ENCODE measurements at regions not wholly inside any gene's neighbourhood (a gene's known extent, or its start where the extent isn't known, plus 50 kb on each side); places are given as distances from the start of the nearest gene placed in this dataset.

DNA sequence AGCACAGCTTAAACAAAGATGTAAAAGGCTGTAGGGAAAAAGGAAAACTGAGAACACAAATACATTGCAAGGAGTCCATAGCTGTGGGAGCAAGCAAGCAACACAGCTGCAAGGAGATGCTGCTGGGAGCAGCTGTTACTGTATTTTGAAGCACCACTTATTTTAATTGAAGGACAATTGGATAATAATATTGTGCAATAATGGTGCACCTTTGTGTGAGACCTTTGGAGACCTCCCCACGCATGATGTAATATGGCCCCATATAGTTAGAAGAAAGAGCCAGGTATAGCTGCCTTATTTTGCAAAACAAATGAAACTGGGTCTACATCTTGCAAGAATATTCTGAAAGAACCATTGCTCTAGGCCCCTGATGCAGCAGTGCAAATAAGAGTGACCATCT is 191.1 kb upstream of the KIRREL3 start:
- Histone ChIP-seq H3K27me3 (ENCODE audit: low read depth, low read length) (no peaks in the 10 kb centered on the region), H3K9me3 (ENCODE audit: control insufficient read depth in 1 of 2, low read length in 2 of 2) (no peaks in the 10 kb centered on the region), H3K27ac (ENCODE audit: low read length) (no peak overlapping the region), H3K4me1 (ENCODE audit: control insufficient read depth in 1 of 2, insufficient read depth in 2 of 2, low read length in 2 of 2) (no peaks in the 10 kb centered on the region), H3K36me3 (ENCODE audit: control insufficient read depth in 1 of 2, insufficient read depth in 2 of 2, low read length in 2 of 2) (no peaks in the 10 kb centered on the region), H3K4me3 (ENCODE audit: low read depth in 1 of 2, low read length in 2 of 2) (no peak overlapping the region)

- no peaks in the 10 kb centered on the region for H3K36me3 ChIP-seq (ENCODE audit: control insufficient read depth in 1 of 2, insufficient read depth in 2 of 2, low read length in 2 of 2)
- H3K27me3 ChIP-seq (ENCODE audit: low read depth, low read length), result no peaks in the 10 kb centered on the region
- H3K4me3 ChIP-seq (ENCODE audit: low read depth in 1 of 2, low read length in 2 of 2), result no peak overlapping the region
- no peaks in the 10 kb centered on the region for H3K4me1 ChIP-seq (ENCODE audit: control insufficient read depth in 1 of 2, insufficient read depth in 2 of 2, low read length in 2 of 2)
- H3K9me3 ChIP-seq (ENCODE audit: control insufficient read depth in 1 of 2, low read length in 2 of 2), result no peaks in the 10 kb centered on the region
- no peak overlapping the region for H3K27ac ChIP-seq (ENCODE audit: low read length)
Observed at GRCh38 chr11:127191261-127191660, 190.7 kb upstream of the KIRREL3 start.

DNA sequence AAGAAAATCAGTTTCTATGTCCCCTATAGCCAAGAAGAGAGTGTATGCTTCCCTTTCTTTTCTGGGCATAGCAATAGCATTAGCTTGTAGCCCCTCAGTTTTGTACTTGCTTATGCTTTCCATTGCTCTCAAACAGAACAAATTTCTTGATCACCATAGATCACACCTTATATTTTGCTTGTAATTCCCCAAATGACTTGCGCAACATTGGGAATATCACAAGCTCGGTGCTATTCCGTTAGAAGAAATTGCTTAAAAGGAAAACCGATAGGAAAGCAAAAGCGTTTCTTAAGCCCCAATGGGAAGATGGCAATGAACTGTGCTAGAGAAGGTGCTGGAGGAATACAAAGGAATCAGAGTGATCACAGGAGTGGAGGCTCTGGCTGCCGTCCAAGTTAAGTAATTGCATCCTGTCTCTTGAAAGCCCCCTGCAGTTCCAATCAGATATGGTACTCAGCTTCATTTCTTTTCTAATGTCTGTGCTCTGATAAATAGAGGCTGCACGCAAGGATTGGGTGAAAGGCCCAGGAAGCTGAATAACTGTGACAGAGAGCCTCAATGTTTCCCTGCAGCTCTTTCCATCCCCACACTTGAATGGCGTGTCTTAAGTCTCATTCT is 182.1 kb upstream of the KIRREL3 start:
- no peak overlapping the region for H3K27ac ChIP-seq (ENCODE audit: low read length)
- no peaks in the 10 kb centered on the region for H3K27me3 ChIP-seq (ENCODE audit: low read depth, low read length)
- no peaks in the 10 kb centered on the region for H3K9me3 ChIP-seq (ENCODE audit: control insufficient read depth in 1 of 2, low read length in 2 of 2)
- no peak overlapping the region for H3K4me3 ChIP-seq (ENCODE audit: low read depth in 1 of 2, low read length in 2 of 2)
- H3K36me3 ChIP-seq (ENCODE audit: control insufficient read depth in 1 of 2, insufficient read depth in 2 of 2, low read length in 2 of 2), result no peaks in the 10 kb centered on the region
- no peaks in the 10 kb centered on the region for H3K4me1 ChIP-seq (ENCODE audit: control insufficient read depth in 1 of 2, insufficient read depth in 2 of 2, low read length in 2 of 2)

- Histone ChIP-seq H3K27me3 (ENCODE audit: low read depth, low read length) (no peaks in the 10 kb centered on the region), H3K27ac (ENCODE audit: low read length) (no peak overlapping the region), H3K4me3 (ENCODE audit: low read depth in 1 of 2, low read length in 2 of 2) (no peak overlapping the region), H3K4me1 (ENCODE audit: control insufficient read depth in 1 of 2, insufficient read depth in 2 of 2, low read length in 2 of 2) (no peaks in the 10 kb centered on the region), H3K9me3 (ENCODE audit: control insufficient read depth in 1 of 2, low read length in 2 of 2) (no peaks in the 10 kb centered on the region), H3K36me3 (ENCODE audit: control insufficient read depth in 1 of 2, insufficient read depth in 2 of 2, low read length in 2 of 2) (no peaks in the 10 kb centered on the region)
Observed at GRCh38 chr11:127157225-127157624, 156.7 kb upstream of the KIRREL3 start.

DNA sequence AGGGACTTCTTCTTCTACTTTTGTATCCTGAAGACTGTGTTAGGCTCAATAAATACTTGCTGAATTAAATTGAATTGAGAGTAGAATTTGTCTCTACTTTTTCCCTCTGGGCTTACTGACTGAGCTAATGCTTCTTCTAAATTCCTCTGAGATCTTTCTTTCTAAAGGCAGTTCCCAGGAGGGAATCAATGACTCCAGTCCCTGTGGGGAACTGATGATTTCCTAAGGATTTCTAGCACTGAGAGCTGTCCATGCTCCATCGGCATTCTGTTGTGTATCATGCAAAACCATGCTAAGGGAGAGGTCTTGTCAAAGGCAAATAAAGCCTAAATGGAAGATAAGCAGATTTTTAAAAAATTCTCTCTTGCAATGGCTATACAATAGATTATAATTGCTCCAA is 148.8 kb upstream of the KIRREL3 start:
- no peak overlapping the region for H3K4me3 ChIP-seq (ENCODE audit: low read depth in 1 of 2, low read length in 2 of 2)
- H3K4me1 ChIP-seq (ENCODE audit: control insufficient read depth in 1 of 2, insufficient read depth in 2 of 2, low read length in 2 of 2), result no peaks in the 10 kb centered on the region
- H3K27ac ChIP-seq (ENCODE audit: low read length), result no peak overlapping the region
- H3K27me3 ChIP-seq (ENCODE audit: low read depth, low read length), result no peaks in the 10 kb centered on the region
- H3K36me3 ChIP-seq (ENCODE audit: control insufficient read depth in 1 of 2, insufficient read depth in 2 of 2, low read length in 2 of 2), result no peaks in the 10 kb centered on the region
- H3K9me3 ChIP-seq (ENCODE audit: control insufficient read depth in 1 of 2, low read length in 2 of 2), result no peaks in the 10 kb centered on the region

- H3K27me3 ChIP-seq (ENCODE audit: low read depth, low read length), result no peaks in the 10 kb centered on the region
- H3K4me3 ChIP-seq (ENCODE audit: low read depth in 1 of 2, low read length in 2 of 2), result no peak overlapping the region
- no peaks in the 10 kb centered on the region for H3K36me3 ChIP-seq (ENCODE audit: control insufficient read depth in 1 of 2, insufficient read depth in 2 of 2, low read length in 2 of 2)
- no peaks in the 10 kb centered on the region for H3K4me1 ChIP-seq (ENCODE audit: control insufficient read depth in 1 of 2, insufficient read depth in 2 of 2, low read length in 2 of 2)
- no peaks in the 10 kb centered on the region for H3K9me3 ChIP-seq (ENCODE audit: control insufficient read depth in 1 of 2, low read length in 2 of 2)
- H3K27ac ChIP-seq (ENCODE audit: low read length), result no peak overlapping the region
Observed at GRCh38 chr11:127143251-127143650, 142.7 kb upstream of the KIRREL3 start.

- Histone ChIP-seq H3K9me3 (ENCODE audit: control insufficient read depth in 1 of 2, low read length in 2 of 2) (no peaks in the 10 kb centered on the region), H3K36me3 (ENCODE audit: control insufficient read depth in 1 of 2, insufficient read depth in 2 of 2, low read length in 2 of 2) (no peaks in the 10 kb centered on the region), H3K4me1 (ENCODE audit: control insufficient read depth in 1 of 2, insufficient read depth in 2 of 2, low read length in 2 of 2) (no peaks in the 10 kb centered on the region), H3K27me3 (ENCODE audit: low read depth, low read length) (no peaks in the 10 kb centered on the region), H3K27ac (ENCODE audit: low read length) (no peak overlapping the region), H3K4me3 (ENCODE audit: low read depth in 1 of 2, low read length in 2 of 2) (no peak overlapping the region)
Observed at GRCh38 chr11:127138613-127139012, 138.0 kb upstream of the KIRREL3 start.

DNA sequence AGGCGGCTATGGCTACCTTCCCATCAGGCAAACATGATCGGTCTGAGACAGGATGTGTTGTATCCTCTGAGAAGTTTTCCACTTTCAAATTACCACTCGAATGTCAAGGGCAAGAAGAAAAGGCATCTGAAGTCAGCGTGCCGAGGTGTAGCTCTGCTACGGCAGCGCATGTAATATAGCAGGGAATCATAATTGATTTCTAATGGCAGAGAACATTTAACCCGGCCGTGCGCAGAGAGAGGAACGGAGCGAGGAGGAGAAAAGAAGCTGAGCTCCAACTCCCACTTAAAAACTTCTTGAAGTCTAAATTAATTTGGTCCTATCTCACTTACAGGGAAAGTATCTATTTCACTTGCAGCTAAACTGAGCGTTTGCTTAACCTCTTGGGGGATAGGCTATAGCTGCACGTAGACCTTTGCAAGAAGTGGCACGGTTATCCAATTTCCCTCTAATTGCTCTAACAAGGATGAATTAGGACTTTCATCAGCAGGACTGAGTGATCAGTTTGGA is 137.3 kb upstream of the KIRREL3 start:
- Histone ChIP-seq H3K4me3 (ENCODE audit: low read depth in 1 of 2, low read length in 2 of 2) (no peak overlapping the region), H3K4me1 (ENCODE audit: control insufficient read depth in 1 of 2, insufficient read depth in 2 of 2, low read length in 2 of 2) (no peaks in the 10 kb centered on the region), H3K27me3 (ENCODE audit: low read depth, low read length) (no peaks in the 10 kb centered on the region), H3K9me3 (ENCODE audit: control insufficient read depth in 1 of 2, low read length in 2 of 2) (no peaks in the 10 kb centered on the region), H3K36me3 (ENCODE audit: control insufficient read depth in 1 of 2, insufficient read depth in 2 of 2, low read length in 2 of 2) (no peaks in the 10 kb centered on the region), H3K27ac (ENCODE audit: low read length) (no peak overlapping the region)

DNA sequence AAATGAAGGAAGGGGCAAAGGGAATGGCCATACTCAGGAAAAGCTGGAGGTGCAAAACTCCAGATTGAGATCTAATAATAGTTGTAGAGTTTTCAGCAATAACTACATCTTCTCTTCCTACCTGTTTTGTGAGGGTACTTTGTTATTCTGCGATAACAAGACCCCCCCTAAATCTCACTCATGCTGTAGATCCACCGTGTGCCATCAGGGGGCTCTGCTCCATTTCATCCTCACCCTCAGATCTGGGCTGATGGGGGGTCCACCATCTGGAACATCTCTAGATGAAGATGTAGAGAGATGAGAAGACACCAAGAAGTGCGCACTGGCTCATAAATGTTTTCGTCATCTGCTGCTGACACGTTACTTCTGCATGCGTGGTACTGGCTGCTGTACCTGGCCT is 135.9 kb upstream of the KIRREL3 start:
- H3K4me3 ChIP-seq (ENCODE audit: low read depth in 1 of 2, low read length in 2 of 2), result no peak overlapping the region
- H3K27me3 ChIP-seq (ENCODE audit: low read depth, low read length), result no peaks in the 10 kb centered on the region
- no peaks in the 10 kb centered on the region for H3K36me3 ChIP-seq (ENCODE audit: control insufficient read depth in 1 of 2, insufficient read depth in 2 of 2, low read length in 2 of 2)
- no peaks in the 10 kb centered on the region for H3K9me3 ChIP-seq (ENCODE audit: control insufficient read depth in 1 of 2, low read length in 2 of 2)
- H3K4me1 ChIP-seq (ENCODE audit: control insufficient read depth in 1 of 2, insufficient read depth in 2 of 2, low read length in 2 of 2), result no peaks in the 10 kb centered on the region
- no peak overlapping the region for H3K27ac ChIP-seq (ENCODE audit: low read length)

GRCh38 chr11:127135256-127135655 is 134.7 kb upstream of the KIRREL3 start:
- Histone ChIP-seq H3K27me3 (ENCODE audit: low read depth, low read length) (no peaks in the 10 kb centered on the region), H3K4me1 (ENCODE audit: control insufficient read depth in 1 of 2, insufficient read depth in 2 of 2, low read length in 2 of 2) (no peaks in the 10 kb centered on the region), H3K36me3 (ENCODE audit: control insufficient read depth in 1 of 2, insufficient read depth in 2 of 2, low read length in 2 of 2) (no peaks in the 10 kb centered on the region), H3K4me3 (ENCODE audit: low read depth in 1 of 2, low read length in 2 of 2) (no peak overlapping the region), H3K27ac (ENCODE audit: low read length) (no peak overlapping the region), H3K9me3 (ENCODE audit: control insufficient read depth in 1 of 2, low read length in 2 of 2) (no peaks in the 10 kb centered on the region)

DNA sequence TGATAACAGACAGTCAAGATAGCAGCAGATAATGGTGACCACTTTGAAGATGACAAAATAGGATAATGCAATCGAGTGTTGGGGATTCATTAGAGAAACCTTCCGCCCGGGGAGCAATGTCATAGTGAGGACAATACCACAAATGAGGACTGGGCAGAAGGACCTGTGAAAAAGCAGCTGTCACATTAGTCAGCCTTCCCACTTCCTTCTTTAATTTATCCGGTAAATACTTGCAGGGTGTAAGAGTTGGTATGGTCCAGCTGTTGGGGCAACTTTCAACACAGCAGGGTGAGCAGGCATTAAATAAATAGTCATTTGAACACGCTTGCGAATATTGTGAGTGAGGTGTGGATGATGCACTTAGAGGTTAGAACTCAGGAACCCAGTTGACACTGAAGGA is 132.5 kb upstream of the KIRREL3 start:
- H3K4me1 ChIP-seq (ENCODE audit: control insufficient read depth in 1 of 2, insufficient read depth in 2 of 2, low read length in 2 of 2), result no peaks in the 10 kb centered on the region
- H3K4me3 ChIP-seq (ENCODE audit: low read depth in 1 of 2, low read length in 2 of 2), result no peak overlapping the region
- H3K27me3 ChIP-seq (ENCODE audit: low read depth, low read length), result no peaks in the 10 kb centered on the region
- H3K36me3 ChIP-seq (ENCODE audit: control insufficient read depth in 1 of 2, insufficient read depth in 2 of 2, low read length in 2 of 2), result no peaks in the 10 kb centered on the region
- no peaks in the 10 kb centered on the region for H3K9me3 ChIP-seq (ENCODE audit: control insufficient read depth in 1 of 2, low read length in 2 of 2)
- no peak overlapping the region for H3K27ac ChIP-seq (ENCODE audit: low read length)

DNA sequence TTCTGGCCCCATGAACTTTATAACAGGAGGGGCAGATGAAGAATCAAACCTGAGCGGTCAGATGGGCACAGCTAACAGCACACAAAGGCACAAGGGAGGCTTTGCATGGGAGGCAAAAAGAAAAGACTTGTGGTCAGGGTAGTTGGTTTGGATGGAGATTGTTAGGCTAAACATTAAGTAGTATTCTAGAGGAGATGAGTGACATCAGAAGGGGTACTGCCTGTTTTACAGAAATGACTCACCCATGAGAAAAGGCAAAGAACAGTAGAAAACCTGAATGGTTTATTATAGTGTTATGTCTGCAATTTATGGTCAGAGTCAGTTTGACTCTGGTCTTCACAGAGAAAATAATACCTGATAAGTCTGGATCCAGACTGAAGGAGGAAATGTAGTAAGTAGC is 129.8 kb upstream of the KIRREL3 start:
- no peaks in the 10 kb centered on the region for H3K36me3 ChIP-seq (ENCODE audit: control insufficient read depth in 1 of 2, insufficient read depth in 2 of 2, low read length in 2 of 2)
- H3K27ac ChIP-seq (ENCODE audit: low read length), result no peak overlapping the region
- H3K9me3 ChIP-seq (ENCODE audit: control insufficient read depth in 1 of 2, low read length in 2 of 2), result no peaks in the 10 kb centered on the region
- no peak overlapping the region for H3K4me3 ChIP-seq (ENCODE audit: low read depth in 1 of 2, low read length in 2 of 2)
- no peaks in the 10 kb centered on the region for H3K27me3 ChIP-seq (ENCODE audit: low read depth, low read length)
- no peaks in the 10 kb centered on the region for H3K4me1 ChIP-seq (ENCODE audit: control insufficient read depth in 1 of 2, insufficient read depth in 2 of 2, low read length in 2 of 2)
